Progenitor cell of endocrine pancreas (in vitro differentiated cells): ENCODE measurements at regions not wholly inside any gene's neighbourhood (a gene's known extent, or its start where the extent isn't known, plus 50 kb on each side); places are given as distances from the start of the nearest gene placed in this dataset.

Source experiments
- DNase-seq: peaks from one replicate; pipeline ENCODE4 v3.0.0; 2021; ENCODE audit warnings: low spot score; ENCODE audit not compliant: unreplicated experiment
- H3K27ac Mint-ChIP-seq: 2 replicates; pipeline ENCODE4 v1.8.0; 2021; ENCODE audit warnings: mild to moderate bottlenecking, moderate library complexity, mixed read lengths
- H3K27me3 Mint-ChIP-seq: 2 replicates; pipeline ENCODE4 v1.8.0; 2021; ENCODE audit warnings: mixed read lengths
- H3K36me3 Mint-ChIP-seq: 2 replicates; pipeline ENCODE4 v1.8.0; 2022; ENCODE audit warnings: mixed read lengths; ENCODE audit not compliant: insufficient read depth
- H3K4me1 Mint-ChIP-seq: 2 replicates; pipeline ENCODE4 v1.8.0; 2021; ENCODE audit warnings: low read depth, mixed read lengths
- H3K4me3 Mint-ChIP-seq: 2 replicates; pipeline ENCODE4 v1.8.0; 2021; ENCODE audit warnings: low read depth, mild to moderate bottlenecking, moderate library complexity, mixed read lengths
- H3K9me3 Mint-ChIP-seq: 2 replicates; pipeline ENCODE4 v1.8.0; 2021; ENCODE audit warnings: low read depth, mixed read lengths
- TF ChIP-seq, protein P1 (sequence below): fragments of 200-600 bp; sonication (generic); IDR thresholded peaks from one replicate; pipeline ENCODE4 v1.5.0; 2021; ENCODE audit warnings: antibody characterized with exemption, mild to moderate bottlenecking; ENCODE audit not compliant: unreplicated experiment

DNA sequence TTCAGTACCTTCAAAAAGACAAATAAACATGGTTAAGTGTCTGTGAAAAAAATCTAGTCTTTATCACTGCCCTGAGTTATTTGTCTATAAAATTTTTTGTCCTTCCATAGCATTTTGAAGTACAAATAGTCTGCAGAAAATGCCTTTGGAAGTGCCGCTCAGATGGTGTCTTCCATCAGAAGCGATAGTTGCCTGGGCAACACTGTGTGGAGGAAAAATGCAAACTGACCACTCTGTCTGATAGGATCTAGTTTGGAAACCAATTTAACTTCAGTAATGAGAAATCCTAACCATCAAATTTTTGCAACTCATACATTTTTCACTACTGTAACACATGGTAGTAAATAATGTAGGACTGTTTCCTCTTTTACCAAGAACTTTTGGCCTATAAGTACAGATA, 449.9 kb downstream of the PRELID2 start:
- H3K36me3 Mint-ChIP-seq, result no peaks in the 10 kb centered on the region
- H3K4me3 Mint-ChIP-seq, result no peak overlapping the region
- DNase-seq, result no peak
- H3K4me1 Mint-ChIP-seq, result no peaks in the 10 kb centered on the region
- peaks cover 4% of the 10 kb centered on the region for H3K9me3 Mint-ChIP-seq
- H3K27ac Mint-ChIP-seq, result no peak overlapping the region
- no peaks in the 10 kb centered on the region for H3K27me3 Mint-ChIP-seq
- TF ChIP-seq, protein P1, sequence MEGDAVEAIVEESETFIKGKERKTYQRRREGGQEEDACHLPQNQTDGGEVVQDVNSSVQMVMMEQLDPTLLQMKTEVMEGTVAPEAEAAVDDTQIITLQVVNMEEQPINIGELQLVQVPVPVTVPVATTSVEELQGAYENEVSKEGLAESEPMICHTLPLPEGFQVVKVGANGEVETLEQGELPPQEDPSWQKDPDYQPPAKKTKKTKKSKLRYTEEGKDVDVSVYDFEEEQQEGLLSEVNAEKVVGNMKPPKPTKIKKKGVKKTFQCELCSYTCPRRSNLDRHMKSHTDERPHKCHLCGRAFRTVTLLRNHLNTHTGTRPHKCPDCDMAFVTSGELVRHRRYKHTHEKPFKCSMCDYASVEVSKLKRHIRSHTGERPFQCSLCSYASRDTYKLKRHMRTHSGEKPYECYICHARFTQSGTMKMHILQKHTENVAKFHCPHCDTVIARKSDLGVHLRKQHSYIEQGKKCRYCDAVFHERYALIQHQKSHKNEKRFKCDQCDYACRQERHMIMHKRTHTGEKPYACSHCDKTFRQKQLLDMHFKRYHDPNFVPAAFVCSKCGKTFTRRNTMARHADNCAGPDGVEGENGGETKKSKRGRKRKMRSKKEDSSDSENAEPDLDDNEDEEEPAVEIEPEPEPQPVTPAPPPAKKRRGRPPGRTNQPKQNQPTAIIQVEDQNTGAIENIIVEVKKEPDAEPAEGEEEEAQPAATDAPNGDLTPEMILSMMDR, result no peak

- Mint-ChIP-seq H3K36me3 (peaks cover 6% of the 10 kb centered on the region), H3K4me1 (no peaks in the 10 kb centered on the region), H3K27ac (no peak overlapping the region), H3K4me3 (no peak overlapping the region), H3K27me3 (no peaks in the 10 kb centered on the region), H3K9me3 (peaks cover 53% of the 10 kb centered on the region)
- DNase-seq, result no peak
- TF ChIP-seq, protein P1, result no peak
Observed at GRCh38 chr5:145378226-145378625, 456.9 kb downstream of the PRELID2 start.

- Mint-ChIP-seq H3K4me3 (no peak overlapping the region), H3K27ac (no peak overlapping the region), H3K27me3 (no peaks in the 10 kb centered on the region), H3K4me1 (no peaks in the 10 kb centered on the region), H3K9me3 (peaks cover 59% of the 10 kb centered on the region), H3K36me3 (peaks cover 9% of the 10 kb centered on the region)
- DNase-seq, result no peak
- TF ChIP-seq, protein P1, result no peak
Observed at GRCh38 chr5:145375521-145375920, 459.6 kb downstream of the PRELID2 start.

DNA sequence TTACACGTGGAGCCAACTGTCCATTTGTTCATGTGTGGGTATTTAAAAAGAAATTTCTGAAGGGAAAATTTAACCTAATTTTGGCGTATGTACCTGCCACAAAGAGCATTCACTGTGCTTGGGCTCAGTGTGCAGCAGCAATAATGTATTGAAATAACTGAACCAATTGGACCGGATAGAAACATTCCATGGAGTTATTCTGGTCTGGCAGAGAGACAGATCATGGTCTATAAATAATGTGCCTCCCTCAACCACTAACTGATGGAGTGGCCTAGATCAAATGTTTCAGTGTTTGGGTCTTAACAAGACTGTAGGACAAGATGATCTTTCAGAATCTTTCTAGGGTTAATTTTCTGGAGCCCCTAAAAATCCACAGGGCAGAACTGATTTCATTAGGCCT, 469.7 kb downstream of the PRELID2 start:
- TF ChIP-seq, protein P1, result no peak
- Mint-ChIP-seq H3K9me3 (peaks cover 7% of the 10 kb centered on the region), H3K36me3 (no peaks in the 10 kb centered on the region), H3K27ac (no peak overlapping the region), H3K4me1 (peaks cover 2% of the 10 kb centered on the region), H3K27me3 (peaks cover 8% of the 10 kb centered on the region), H3K4me3 (no peak overlapping the region)
- DNase-seq, result no peak

DNA sequence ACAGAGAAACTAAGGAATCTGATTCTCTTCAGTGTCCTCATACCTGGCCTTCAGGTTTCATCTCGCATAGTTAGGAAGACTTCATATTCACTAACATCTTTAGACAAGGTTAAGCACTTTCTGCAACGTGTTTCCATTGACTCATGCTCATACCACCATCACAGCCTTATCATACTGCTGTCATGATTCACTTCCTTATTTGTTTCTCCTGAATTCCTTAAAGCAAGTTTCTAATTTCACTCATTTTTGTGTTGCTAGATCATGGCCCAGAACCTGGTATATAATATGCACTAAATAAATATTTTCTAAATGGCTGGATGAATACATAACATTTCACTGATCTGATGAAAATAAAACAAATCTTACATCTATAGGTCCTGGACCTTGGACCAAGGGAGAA, 472.9 kb downstream of the PRELID2 start:
- Mint-ChIP-seq H3K4me3 (no peak overlapping the region), H3K27ac (no peak overlapping the region), H3K9me3 (peaks cover 3% of the 10 kb centered on the region), H3K27me3 (peaks cover 17% of the 10 kb centered on the region), H3K4me1 (peaks cover 2% of the 10 kb centered on the region), H3K36me3 (no peaks in the 10 kb centered on the region)
- TF ChIP-seq, protein P1, result no peak
- no peak for DNase-seq

DNA sequence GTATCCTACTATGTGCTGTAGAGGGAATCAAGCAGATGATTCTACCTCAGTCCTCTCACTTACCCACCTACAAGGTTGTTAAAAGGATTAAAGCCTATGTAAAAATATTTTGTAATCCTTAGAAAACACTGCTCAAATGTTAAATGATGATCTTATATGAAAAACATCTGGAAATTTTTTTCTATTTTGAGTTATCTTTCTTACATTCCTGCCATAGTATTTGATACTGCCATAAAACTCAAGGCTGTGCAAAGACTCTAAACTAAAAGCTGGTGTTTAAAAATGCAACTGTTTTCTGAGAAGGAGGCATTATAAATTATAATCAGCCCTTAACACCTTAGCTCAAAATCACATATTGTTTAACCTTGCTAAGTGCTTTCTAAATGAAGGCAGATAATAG, 474.2 kb downstream of the PRELID2 start:
- Mint-ChIP-seq H3K27ac (no peak overlapping the region), H3K4me1 (peaks cover 2% of the 10 kb centered on the region), H3K36me3 (no peaks in the 10 kb centered on the region), H3K9me3 (peaks cover 3% of the 10 kb centered on the region), H3K4me3 (no peak overlapping the region), H3K27me3 (peaks cover 20% of the 10 kb centered on the region)
- DNase-seq, result no peak
- TF ChIP-seq, protein P1, result no peak
